AG04449 (cell line): ENCODE measurements at regions not wholly inside any gene's neighbourhood (a gene's known extent, or its start where the extent isn't known, plus 50 kb on each side); places are given as distances from the start of the nearest gene placed in this dataset.
"Not testable (repeated sequence)": the region's sequence is repeated elsewhere in the genome, so short reads cannot be mapped to it uniquely, and the experiment has no call there.

Source experiments
- CTCF ChIA-PET: fragments of 350-600 bp; formaldehyde crosslinking; extraction: SDS; loops from one replicate; lab custom pipeline; 2021; ENCODE audit warnings: antibody characterized with exemption; lab: Yijun Ruan, JAX
- POLR2A ChIA-PET: fragments of 400-600, 350-600 bp; formaldehyde crosslinking; extraction: SDS; loops from one replicate; lab custom pipeline; 2020; ENCODE audit warnings: antibody characterized with exemption, inconsistent platforms; lab: Yijun Ruan, JAX
- DNase-seq: peaks from one replicate; pipeline ENCODE4 v3.0.0-alpha.2; 2010; ENCODE audit warnings: low read depth, low spot score
- H3K4me3 ChIP-seq: 2 replicates; pipeline ENCODE4 v1.5.1; 2011; ENCODE audit warnings: low read depth, mild to moderate bottlenecking, control low read depth, low read length
- TF ChIP-seq, protein P1 (sequence below): IDR thresholded peaks from one replicate; pipeline ENCODE4 v1.5.1; 2011; ENCODE audit warnings: mild to moderate bottlenecking, moderate library complexity, low read length, control low read depth, inconsistent platforms; ENCODE audit not compliant: insufficient read depth; ENCODE audit errors: missing control alignments

DNA sequence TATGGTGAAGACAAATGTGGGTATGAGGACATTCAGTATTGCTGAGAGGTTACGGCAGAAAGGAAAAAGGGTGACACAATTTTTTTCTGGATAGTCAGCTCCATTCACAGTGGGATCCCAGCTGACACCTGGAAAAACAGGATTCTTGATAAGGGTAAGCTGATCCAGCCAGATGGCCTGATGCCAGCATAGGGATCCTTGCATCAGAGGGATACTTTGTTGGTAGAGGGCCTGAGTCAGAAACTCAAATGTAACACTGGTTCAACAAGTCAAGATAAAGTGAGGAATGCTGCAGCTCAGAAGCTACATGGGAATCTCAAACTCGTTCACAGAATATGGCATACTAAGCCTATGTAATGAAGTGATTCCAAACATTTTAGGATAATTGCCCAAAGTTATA is 726.7 kb downstream of the C4orf33 start:
- ChIA-PET CTCF (no interaction called here), POLR2A (no interaction called here)
- H3K4me3 ChIP-seq, result no peak overlapping the region
- DNase-seq, result no peak
- TF ChIP-seq, protein P1, sequence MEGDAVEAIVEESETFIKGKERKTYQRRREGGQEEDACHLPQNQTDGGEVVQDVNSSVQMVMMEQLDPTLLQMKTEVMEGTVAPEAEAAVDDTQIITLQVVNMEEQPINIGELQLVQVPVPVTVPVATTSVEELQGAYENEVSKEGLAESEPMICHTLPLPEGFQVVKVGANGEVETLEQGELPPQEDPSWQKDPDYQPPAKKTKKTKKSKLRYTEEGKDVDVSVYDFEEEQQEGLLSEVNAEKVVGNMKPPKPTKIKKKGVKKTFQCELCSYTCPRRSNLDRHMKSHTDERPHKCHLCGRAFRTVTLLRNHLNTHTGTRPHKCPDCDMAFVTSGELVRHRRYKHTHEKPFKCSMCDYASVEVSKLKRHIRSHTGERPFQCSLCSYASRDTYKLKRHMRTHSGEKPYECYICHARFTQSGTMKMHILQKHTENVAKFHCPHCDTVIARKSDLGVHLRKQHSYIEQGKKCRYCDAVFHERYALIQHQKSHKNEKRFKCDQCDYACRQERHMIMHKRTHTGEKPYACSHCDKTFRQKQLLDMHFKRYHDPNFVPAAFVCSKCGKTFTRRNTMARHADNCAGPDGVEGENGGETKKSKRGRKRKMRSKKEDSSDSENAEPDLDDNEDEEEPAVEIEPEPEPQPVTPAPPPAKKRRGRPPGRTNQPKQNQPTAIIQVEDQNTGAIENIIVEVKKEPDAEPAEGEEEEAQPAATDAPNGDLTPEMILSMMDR, result no peak

DNA sequence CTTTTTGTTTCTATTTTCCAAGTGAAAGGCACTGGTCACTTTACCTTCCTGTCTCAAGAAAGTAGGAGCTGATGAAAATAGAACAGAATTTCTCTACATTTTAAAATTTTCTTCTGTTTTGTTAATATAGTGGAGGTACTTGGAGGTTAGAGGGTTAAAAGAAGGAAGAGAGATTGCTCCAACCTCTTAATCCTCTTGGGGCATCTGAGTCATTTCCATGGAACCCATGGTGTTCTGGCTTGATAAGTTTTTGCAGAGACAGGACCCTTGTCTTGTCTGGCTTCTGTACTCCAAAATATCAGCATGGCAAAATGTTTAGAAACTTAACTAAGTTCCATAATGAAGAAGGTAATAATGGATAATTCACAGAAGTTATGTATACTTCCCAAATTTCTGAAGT is 727.2 kb downstream of the C4orf33 start:
- CTCF ChIA-PET, result no interaction called here
- no peak for DNase-seq
- POLR2A ChIA-PET, result no interaction called here
- TF ChIP-seq, protein P1, result no peak
- no peak overlapping the region for H3K4me3 ChIP-seq

DNA sequence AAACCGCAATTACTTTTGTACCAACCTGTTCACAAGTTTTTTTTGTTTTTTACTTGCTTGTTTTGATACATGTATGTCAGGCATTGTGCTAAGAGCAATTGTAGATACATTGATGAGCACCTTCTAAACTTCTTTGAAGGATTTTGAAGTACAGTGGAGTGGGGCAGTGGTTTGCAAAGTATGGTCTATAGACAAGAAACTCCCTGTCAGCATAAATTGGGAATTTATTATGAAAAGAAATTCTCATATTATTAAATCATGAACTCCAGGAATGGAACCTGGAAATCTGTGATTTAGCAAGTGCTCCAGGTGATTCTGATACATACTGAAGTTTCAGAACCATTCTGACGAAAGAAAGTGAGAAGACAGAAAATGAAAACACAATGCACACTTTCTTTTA is 733.4 kb downstream of the C4orf33 start:
- POLR2A ChIA-PET, result no interaction called here
- TF ChIP-seq, protein P1, result no peak
- CTCF ChIA-PET, result no interaction called here
- no peak overlapping the region for H3K4me3 ChIP-seq
- DNase-seq, result no peak

DNA sequence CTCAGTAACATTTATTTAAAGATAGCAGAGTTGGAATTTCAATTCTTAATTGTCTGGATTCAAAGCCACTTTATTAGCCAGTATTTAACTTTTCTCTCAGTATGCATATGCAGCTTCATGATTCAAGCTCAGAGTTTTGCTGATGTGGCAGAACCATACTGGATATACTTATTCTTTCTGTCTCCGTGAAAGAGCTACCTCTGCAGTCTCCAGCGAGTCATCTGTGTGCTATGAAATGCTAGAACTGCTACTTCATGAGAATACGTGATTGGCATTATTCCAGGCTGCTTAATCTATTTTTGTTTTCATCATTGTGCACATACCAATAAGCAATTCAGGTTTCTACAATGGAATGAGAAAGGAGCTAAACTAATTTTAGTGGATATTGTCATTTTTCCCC is 743.7 kb downstream of the C4orf33 start:
- no peak overlapping the region for H3K4me3 ChIP-seq
- CTCF ChIA-PET, result no interaction called here
- POLR2A ChIA-PET, result no interaction called here
- no peak for DNase-seq
- TF ChIP-seq, protein P1, result no peak

DNA sequence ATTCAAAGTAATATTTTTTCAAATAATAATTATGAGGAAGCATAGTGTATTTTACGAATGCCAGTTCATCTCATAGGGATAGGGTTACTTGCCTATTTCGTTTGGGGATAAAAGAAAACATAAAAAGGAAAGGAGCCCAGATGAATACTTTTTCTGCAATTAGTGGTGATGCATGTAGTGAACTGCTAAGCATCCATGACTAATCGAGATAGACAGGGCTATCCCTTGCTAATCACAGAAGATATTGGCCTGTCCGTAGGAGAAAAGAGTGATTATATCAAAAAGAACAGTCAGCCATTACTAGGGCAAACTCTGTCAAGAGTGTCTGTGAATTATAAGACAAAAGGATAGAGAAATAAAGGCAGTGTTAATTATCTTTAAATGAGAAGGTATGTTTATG is 746.1 kb downstream of the C4orf33 start:
- DNase-seq, result no peak
- H3K4me3 ChIP-seq, result no peak overlapping the region
- TF ChIP-seq, protein P1, result no peak
- CTCF ChIA-PET, result no interaction called here
- POLR2A ChIA-PET, result no interaction called here

DNA sequence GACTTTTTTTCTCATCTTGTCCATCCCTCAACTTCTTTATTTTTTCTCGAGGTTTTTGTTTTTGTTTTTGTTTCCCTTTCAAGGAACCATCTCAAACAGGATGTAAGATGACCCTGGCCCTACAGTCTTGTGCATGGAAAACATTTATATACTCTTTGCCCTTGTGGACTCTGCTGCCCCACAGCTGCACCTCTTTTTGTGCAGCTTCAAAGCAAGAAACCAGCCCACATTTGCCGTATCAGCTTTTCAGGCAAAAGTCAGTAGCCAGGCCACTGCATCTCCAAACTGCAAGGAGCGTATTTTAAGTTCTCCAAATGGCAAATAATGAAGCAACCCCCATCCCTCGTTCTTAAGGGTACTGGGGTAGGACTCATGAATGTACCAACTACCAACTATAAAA is 756.5 kb downstream of the C4orf33 start:
- TF ChIP-seq, protein P1, result no peak
- CTCF ChIA-PET, result no interaction called here
- DNase-seq, result no peak
- no peak overlapping the region for H3K4me3 ChIP-seq
- POLR2A ChIA-PET, result no interaction called here

DNA sequence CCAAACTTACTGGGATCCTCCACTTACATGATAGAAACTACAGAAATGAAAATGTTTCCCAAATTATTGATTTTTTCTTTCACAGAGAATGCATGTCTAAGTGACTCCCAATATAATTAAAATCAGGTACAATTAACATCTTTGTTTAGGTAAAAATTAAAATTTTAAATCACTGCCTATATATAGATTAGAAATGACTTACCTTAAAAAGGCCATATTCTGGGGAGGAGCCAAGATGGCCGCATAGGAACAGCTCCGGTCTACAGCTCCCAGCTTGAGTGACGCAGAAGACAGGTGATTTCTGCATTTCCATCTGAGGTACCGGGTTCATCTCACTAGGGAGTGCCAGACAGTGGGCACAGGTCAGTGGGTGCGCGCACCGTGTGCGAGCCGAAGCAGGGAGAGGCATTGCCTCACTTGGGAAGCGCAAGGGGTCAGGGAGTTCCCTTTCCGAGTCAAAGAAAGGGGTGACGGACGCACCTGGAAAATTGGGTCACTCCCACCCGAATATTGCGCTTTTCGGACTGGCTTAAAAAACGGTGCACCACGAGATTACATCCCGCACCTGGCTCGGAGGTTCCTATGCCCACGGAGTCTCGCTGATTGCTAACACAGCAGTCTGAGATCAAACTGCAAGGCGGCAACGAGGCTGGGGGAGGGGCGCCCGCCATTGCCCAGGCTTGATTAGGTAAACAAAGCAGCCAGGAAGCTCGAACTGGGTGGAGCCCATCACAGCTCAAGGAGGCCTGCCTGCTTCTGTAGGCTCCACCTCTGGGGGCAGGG is 757.9 kb downstream of the C4orf33 start:
- CTCF ChIA-PET, DNase-seq, H3K4me3 ChIP-seq, POLR2A ChIA-PET: not testable (repeated sequence)
